H9 (cell line): ENCODE measurements at regions not wholly inside any gene's neighbourhood (a gene's known extent, or its start where the extent isn't known, plus 50 kb on each side); places are given as distances from the start of the nearest gene placed in this dataset.

ENCODE experiments used
- DNase-seq: peaks from one replicate; pipeline ENCODE4 v3.0.0-alpha.2; 2017
- H2AFZ ChIP-seq: one replicate; pipeline ENCODE4 v1.6.1; 2013; ENCODE audit warnings: mild to moderate bottlenecking, low read length, control low read depth, moderate library complexity
- H2AK5ac ChIP-seq: 2 replicates; pipeline ENCODE4 v1.6.1; 2013; ENCODE audit warnings: low read length, control low read depth, mixed read lengths; ENCODE audit not compliant: insufficient read length
- H2BK120ac ChIP-seq: one replicate; pipeline ENCODE4 v1.6.1; 2013; ENCODE audit warnings: low read depth, mild to moderate bottlenecking, low read length, control low read depth, inconsistent platforms; ENCODE audit not compliant: poor library complexity, severe bottlenecking
- H2BK12ac ChIP-seq: 2 replicates; pipeline ENCODE4 v1.6.1; 2013; ENCODE audit warnings: low read length, control low read depth, mixed read lengths, low read depth; ENCODE audit not compliant: insufficient read length
- H2BK15ac ChIP-seq: 2 replicates; pipeline ENCODE4 v1.6.1; 2013; ENCODE audit warnings: low read depth, low read length, control low read depth
- H2BK20ac ChIP-seq: one replicate; pipeline ENCODE4 v1.6.1; 2013; ENCODE audit warnings: low read depth, mild to moderate bottlenecking, low read length, control low read depth, inconsistent platforms; ENCODE audit not compliant: poor library complexity, severe bottlenecking
- H2BK5ac ChIP-seq: 2 replicates; pipeline ENCODE4 v1.6.1; 2013; ENCODE audit warnings: low read length, control low read depth, mixed read lengths; ENCODE audit not compliant: insufficient read length
- H3K14ac ChIP-seq: 2 replicates; pipeline ENCODE4 v1.6.1; 2013; ENCODE audit warnings: low read length, control low read depth; ENCODE audit not compliant: insufficient read depth
- H3K18ac ChIP-seq: 2 replicates; pipeline ENCODE4 v1.6.1; 2013; ENCODE audit warnings: low read depth, mild to moderate bottlenecking, mixed read lengths, low read length, control low read depth; ENCODE audit not compliant: insufficient read length
- H3K23ac ChIP-seq: 2 replicates; pipeline ENCODE4 v1.6.1; 2013; ENCODE audit warnings: low read length, control low read depth, mixed read lengths, low read depth; ENCODE audit not compliant: insufficient read length
- H3K23me2 ChIP-seq: 2 replicates; pipeline ENCODE4 v1.6.1; 2013; ENCODE audit warnings: low read depth, mild to moderate bottlenecking, mixed read lengths, low read length, control low read depth; ENCODE audit not compliant: insufficient read length, poor library complexity, severe bottlenecking
- H3K27ac ChIP-seq: 2 replicates; pipeline ENCODE4 v1.5.1; 2013; ENCODE audit warnings: low read length, control low read depth, mixed read lengths, low read depth; ENCODE audit not compliant: insufficient read length
- H3K27me3 ChIP-seq: 2 replicates; pipeline ENCODE4 v1.6.1; 2013; ENCODE audit warnings: low read length, control low read depth, inconsistent platforms; ENCODE audit not compliant: insufficient read depth
- H3K4ac ChIP-seq: 2 replicates; pipeline ENCODE4 v1.6.1; 2013; ENCODE audit warnings: low read depth, mild to moderate bottlenecking, control low read depth, inconsistent platforms, low read length, moderate library complexity
- H3K4me1 ChIP-seq: 2 replicates; pipeline ENCODE4 v1.6.1; 2013; ENCODE audit warnings: low read length, control low read depth, inconsistent platforms; ENCODE audit not compliant: insufficient read depth
- H3K4me2 ChIP-seq: 2 replicates; pipeline ENCODE4 v1.6.1; 2013; ENCODE audit warnings: low read length, control low read depth, mixed read lengths; ENCODE audit not compliant: insufficient read length, insufficient read depth
- H3K56ac ChIP-seq: 2 replicates; pipeline ENCODE4 v1.6.1; 2013; ENCODE audit warnings: low read depth, mild to moderate bottlenecking, mixed read lengths, low read length, control low read depth; ENCODE audit not compliant: insufficient read length
- H3K79me1 ChIP-seq: 2 replicates; pipeline ENCODE4 v1.6.1; 2013; ENCODE audit warnings: low read depth, mild to moderate bottlenecking, moderate library complexity, low read length, control low read depth, inconsistent platforms; ENCODE audit not compliant: insufficient read depth, poor library complexity, severe bottlenecking
- H3K79me2 ChIP-seq: 2 replicates; pipeline ENCODE4 v1.6.1; 2013; ENCODE audit warnings: low read length, control low read depth, inconsistent platforms; ENCODE audit not compliant: insufficient read depth
- H3K9ac ChIP-seq: 2 replicates; pipeline ENCODE4 v1.6.1; 2013; ENCODE audit warnings: low read length, control low read depth, mixed read lengths; ENCODE audit not compliant: insufficient read length; ENCODE audit errors: extremely low read depth
- H3K9me3 ChIP-seq: one replicate; pipeline ENCODE4 v1.6.1; 2013; ENCODE audit warnings: low read depth, low read length, inconsistent platforms; ENCODE audit not compliant: control insufficient read depth
- H3T11ph ChIP-seq: one replicate; pipeline ENCODE4 v1.6.1; 2013; ENCODE audit warnings: mild to moderate bottlenecking, low read length, control low read depth, inconsistent platforms
- H4K20me1 ChIP-seq: one replicate; pipeline ENCODE4 v1.6.1; 2013; ENCODE audit not compliant: control insufficient read depth, insufficient read length, insufficient read depth
- H4K5ac ChIP-seq: 2 replicates; pipeline ENCODE4 v1.6.1; 2013; ENCODE audit warnings: low read depth, mild to moderate bottlenecking, mixed read lengths, low read length, control low read depth; ENCODE audit not compliant: insufficient read length
- H4K8ac ChIP-seq: replicated peaks from 2 replicates; pipeline ENCODE4 v1.6.1; 2013; ENCODE audit warnings: low read length, control low read depth, mixed read lengths, low read depth; ENCODE audit not compliant: insufficient read length
- H4K91ac ChIP-seq: 2 replicates; pipeline ENCODE4 v1.6.1; 2013; ENCODE audit warnings: low read depth, mild to moderate bottlenecking, moderate library complexity, mixed read lengths, low read length, control low read depth; ENCODE audit not compliant: insufficient read length
- H3K27ac Mint-ChIP-seq, 3 experiments: 2 replicates in 2 of 3; 3 replicates in 1 of 3; pipeline ENCODE4 v1.8.0; 2020 to 2021; ENCODE audit warnings: mixed read lengths in 3 of 3, mild to moderate bottlenecking in 1 of 3, moderate library complexity in 1 of 3
- H3K27me3 Mint-ChIP-seq: 2 replicates; pipeline ENCODE4 v1.8.0; 2021; ENCODE audit warnings: low read depth, mild to moderate bottlenecking, moderate library complexity, mixed read lengths
- H3K36me3 Mint-ChIP-seq, 3 experiments: 2 replicates in 2 of 3; 3 replicates in 1 of 3; pipeline ENCODE4 v1.8.0; 2020 to 2021; ENCODE audit warnings: low read depth in 3 of 3, mixed read lengths in 3 of 3; ENCODE audit not compliant: insufficient read depth in 1 of 3
- H3K4me1 Mint-ChIP-seq, 2 experiments: 2 replicates each; pipeline ENCODE4 v1.8.0; 2020; ENCODE audit warnings: mixed read lengths in 2 of 2
- H3K4me3 Mint-ChIP-seq, 2 experiments: 2 replicates in 1 of 2; 3 replicates in 1 of 2; pipeline ENCODE4 v1.8.0; 2020 to 2021; ENCODE audit warnings: mild to moderate bottlenecking in 2 of 2, mixed read lengths in 2 of 2, moderate library complexity in 1 of 2
- H3K9me3 Mint-ChIP-seq, 2 experiments: 2 replicates in 1 of 2; 3 replicates in 1 of 2; pipeline ENCODE4 v1.8.0; 2020; ENCODE audit warnings: mild to moderate bottlenecking in 2 of 2, mixed read lengths in 2 of 2, moderate library complexity in 1 of 2
- WGBS: extraction: QIAGEN DNeasy Blood & Tissue Kit; methylation state at CpG from one replicate; pipeline ENCODE4 v1.1.7; 2013; ENCODE audit warnings: missing lambda C conversion rate, low lambda C conversion rate, mixed read lengths; ENCODE audit not compliant: insufficient read length; ENCODE audit errors: extremely low coverage; 5-methylcytosine and 5-hydroxymethylcytosine counted together
- TF ChIP-seq, protein P1 (sequence below): fragments of 200-600 bp; sonication (generic); conservative IDR thresholded peaks from 3 replicates; pipeline ENCODE4 v1.8.0; 2021; ENCODE audit warnings: antibody characterized with exemption, mild to moderate bottlenecking

DNA sequence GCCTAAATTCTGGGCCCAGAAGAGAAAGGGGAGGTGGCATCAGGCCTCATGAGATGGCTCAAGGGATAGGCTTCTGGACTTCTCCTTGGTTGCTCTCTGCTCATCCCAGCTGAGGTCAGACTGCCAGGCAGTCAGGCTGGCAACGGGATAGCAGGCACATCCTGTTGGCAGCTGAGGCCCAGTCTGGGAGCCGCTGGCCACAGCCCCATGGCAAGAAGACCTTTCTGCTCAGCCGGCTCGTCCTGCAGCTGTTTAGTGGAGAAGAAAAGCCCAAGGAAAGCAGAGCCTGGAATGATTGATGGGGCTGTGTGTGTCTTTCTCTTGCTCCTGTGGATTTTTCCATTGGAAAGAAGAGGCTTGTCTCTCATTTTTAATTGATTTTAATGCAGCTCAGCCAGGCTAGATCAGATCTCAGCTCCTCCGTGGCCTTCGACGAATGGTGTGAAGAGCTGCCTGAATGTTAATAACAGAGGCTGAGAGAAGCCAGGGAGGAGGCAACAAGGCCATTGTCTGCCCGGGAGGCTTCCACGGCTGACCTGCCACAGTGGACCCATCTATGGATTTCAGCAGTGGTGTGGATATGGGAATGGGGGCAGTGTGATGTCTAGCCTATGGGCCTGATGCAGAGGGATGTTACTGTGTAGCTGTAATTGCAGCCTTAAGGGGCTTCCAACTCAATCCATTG lies 99.5 kb downstream of the HS1BP3 start:
- TF ChIP-seq, protein P1, sequence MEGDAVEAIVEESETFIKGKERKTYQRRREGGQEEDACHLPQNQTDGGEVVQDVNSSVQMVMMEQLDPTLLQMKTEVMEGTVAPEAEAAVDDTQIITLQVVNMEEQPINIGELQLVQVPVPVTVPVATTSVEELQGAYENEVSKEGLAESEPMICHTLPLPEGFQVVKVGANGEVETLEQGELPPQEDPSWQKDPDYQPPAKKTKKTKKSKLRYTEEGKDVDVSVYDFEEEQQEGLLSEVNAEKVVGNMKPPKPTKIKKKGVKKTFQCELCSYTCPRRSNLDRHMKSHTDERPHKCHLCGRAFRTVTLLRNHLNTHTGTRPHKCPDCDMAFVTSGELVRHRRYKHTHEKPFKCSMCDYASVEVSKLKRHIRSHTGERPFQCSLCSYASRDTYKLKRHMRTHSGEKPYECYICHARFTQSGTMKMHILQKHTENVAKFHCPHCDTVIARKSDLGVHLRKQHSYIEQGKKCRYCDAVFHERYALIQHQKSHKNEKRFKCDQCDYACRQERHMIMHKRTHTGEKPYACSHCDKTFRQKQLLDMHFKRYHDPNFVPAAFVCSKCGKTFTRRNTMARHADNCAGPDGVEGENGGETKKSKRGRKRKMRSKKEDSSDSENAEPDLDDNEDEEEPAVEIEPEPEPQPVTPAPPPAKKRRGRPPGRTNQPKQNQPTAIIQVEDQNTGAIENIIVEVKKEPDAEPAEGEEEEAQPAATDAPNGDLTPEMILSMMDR, result no peak

More for the DNA sequence above, 99.5 kb downstream of the HS1BP3 start:
- Mint-ChIP-seq H3K27me3 (peaks cover 5% of the 10 kb centered on the region), H3K9me3 (no peaks in the 10 kb centered on the region), H3K36me3 (peaks cover 0 to 2% (median 2%) of the 10 kb centered on the region in 3 experiments; a peak in 2 of 7 replicates), H3K27ac (no peak overlapping the region; a peak in 1 of 7 replicates), H3K4me1 (peaks cover 7 to 8% of the 10 kb centered on the region in 2 experiments), H3K4me3 (no peak overlapping the region)
- Histone ChIP-seq H3K79me2 (no peaks in the 10 kb centered on the region), H3T11ph (no peak overlapping the region), H3K79me1 (no peaks in the 10 kb centered on the region), H3K23ac (no peak overlapping the region), H4K91ac (no peak overlapping the region), H2BK20ac (no peak overlapping the region), H3K56ac (no peak overlapping the region), H3K23me2 (no peaks in the 10 kb centered on the region), H4K8ac (no peak overlapping the region), H3K18ac (no peak overlapping the region), H3K4me1 (no peaks in the 10 kb centered on the region), H2AK5ac (no peak overlapping the region), H3K27me3 (no peaks in the 10 kb centered on the region), H4K20me1 (no peaks in the 10 kb centered on the region), H2BK15ac (no peak overlapping the region), H2BK12ac (no peak overlapping the region), H3K9ac (no peak overlapping the region), H3K14ac (no peak overlapping the region), H3K27ac (no peak overlapping the region), H3K4ac (no peak overlapping the region), H2BK5ac (no peak overlapping the region), H2BK120ac (no peak overlapping the region), H2AFZ (no peak overlapping the region), H4K5ac (no peak overlapping the region), H3K4me2 (no peak overlapping the region), H3K9me3 (no peaks in the 10 kb centered on the region)
- DNase-seq, result no peak
- WGBS, result no CpG with 5 or more reads among the region's 9 CpGs
